CD14-positive monocyte (primary cell): ENCODE measurements at regions not wholly inside any gene's neighbourhood (a gene's known extent, or its start where the extent isn't known, plus 50 kb on each side); places are given as distances from the start of the nearest gene placed in this dataset.

Source experiments
- DNase-seq, 3 donors: peaks; one replicate each; pipeline ENCODE4 v3.0.0-alpha.2; 2011 to 2022
- H2AFZ ChIP-seq: 2 replicates; pipeline ENCODE4 v1.6.0; 2012; ENCODE audit warnings: mild to moderate bottlenecking, low read depth, low read length, inconsistent platforms; ENCODE audit not compliant: insufficient read depth, poor library complexity, severe bottlenecking
- H3K27ac ChIP-seq, 2 donors: 1 replicate in 1 of 2; 2 replicates in 1 of 2; pipeline ENCODE4 v1.5.1; 2012 to 2013; ENCODE audit warnings: low read length in 2 of 2, control low read depth in 1 of 2, inconsistent platforms in 1 of 2, low read depth in 1 of 2, mild to moderate bottlenecking in 1 of 2
- H3K27me3 ChIP-seq, 2 donors: one replicate each; pipeline versions ENCODE4 v1.6.0 to v1.6.1; 2011 to 2013; ENCODE audit warnings: low read length in 2 of 2; ENCODE audit not compliant: control insufficient read depth in 2 of 2, insufficient read depth in 2 of 2
- H3K36me3 ChIP-seq, 2 donors: replicated peaks in 1 of 2; 1 replicate in 1 of 2; 2 replicates in 1 of 2; pipeline versions ENCODE4 v1.5.1 to v1.6.1; 2012 to 2013; ENCODE audit warnings: low read length in 2 of 2, control low read depth in 1 of 2, inconsistent platforms in 1 of 2, mild to moderate bottlenecking in 1 of 2; ENCODE audit not compliant: insufficient read depth in 2 of 2, control insufficient read depth in 1 of 2
- H3K4me1 ChIP-seq, 2 donors: 1 replicate in 1 of 2; 2 replicates in 1 of 2; pipeline versions ENCODE4 v1.5.1 to v1.6.1; 2012 to 2013; ENCODE audit warnings: low read length in 2 of 2, control low read depth in 1 of 2, inconsistent platforms in 1 of 2, mild to moderate bottlenecking in 1 of 2, moderate library complexity in 1 of 2; ENCODE audit not compliant: insufficient read depth in 2 of 2, control insufficient read depth in 1 of 2
- H3K4me2 ChIP-seq: replicated peaks from 2 replicates; pipeline ENCODE3; 2012; ENCODE audit warnings: low read length, moderate library complexity, mild to moderate bottlenecking; ENCODE audit not compliant: poor library complexity, severe bottlenecking; ENCODE audit errors: extremely low read depth
- H3K4me3 ChIP-seq, 3 experiments: fragments of 200-600 bp in 1 of 3; sonication (generic) in 1 of 3; replicated peaks in 1 of 3; 1 replicate in 2 of 3; 2 replicates in 1 of 3; pipeline ENCODE4 v1.5.1; 2011 to 2013; ENCODE audit warnings: low read length in 3 of 3, mild to moderate bottlenecking in 3 of 3, control low read depth in 2 of 3, low read depth in 2 of 3, inconsistent platforms in 1 of 3, moderate library complexity in 1 of 3
- H3K79me2 ChIP-seq: 2 replicates; pipeline ENCODE4 v1.6.0; 2012; ENCODE audit warnings: mild to moderate bottlenecking, control low read depth, inconsistent platforms, low read length, moderate library complexity; ENCODE audit not compliant: insufficient read depth
- H3K9ac ChIP-seq: 2 replicates; pipeline ENCODE4 v1.6.0; 2017; ENCODE audit warnings: low read length, mild to moderate bottlenecking; ENCODE audit not compliant: insufficient read depth, poor library complexity, severe bottlenecking
- H3K9me3 ChIP-seq, 2 donors: replicated peaks in 1 of 2; 1 replicate in 1 of 2; 2 replicates in 1 of 2; pipeline versions ENCODE4 v1.5.1 to v1.6.1; 2012 to 2013; ENCODE audit warnings: low read length in 2 of 2, control low read depth in 1 of 2; ENCODE audit not compliant: control insufficient read depth in 1 of 2, insufficient read depth in 1 of 2
- H4K20me1 ChIP-seq: 2 replicates; pipeline ENCODE4 v1.6.0; 2012; ENCODE audit warnings: mild to moderate bottlenecking, low read length, control low read depth, moderate library complexity; ENCODE audit not compliant: insufficient read depth
- H3K27ac Mint-ChIP-seq, 7 donors: one replicate each; pipeline ENCODE4 v1.8.0; 2020; ENCODE audit warnings: mild to moderate bottlenecking in 7 of 7, mixed read lengths in 7 of 7, moderate library complexity in 6 of 7, inconsistent platforms in 2 of 7
- H3K27me3 Mint-ChIP-seq, 3 donors: one replicate each; pipeline ENCODE4 v1.8.0; 2021 to 2022; ENCODE audit warnings: low read depth in 3 of 3, mild to moderate bottlenecking in 3 of 3, mixed read lengths in 3 of 3, moderate library complexity in 3 of 3, inconsistent platforms in 1 of 3
- H3K36me3 Mint-ChIP-seq, 2 donors: one replicate each; pipeline ENCODE4 v1.8.0; 2020; ENCODE audit warnings: mixed read lengths in 2 of 2, inconsistent platforms in 1 of 2, mild to moderate bottlenecking in 1 of 2
- H3K4me1 Mint-ChIP-seq: one replicate; pipeline ENCODE4 v1.8.0; 2020; ENCODE audit warnings: mild to moderate bottlenecking, mixed read lengths
- H3K4me3 Mint-ChIP-seq, 2 donors: one replicate each; pipeline ENCODE4 v1.8.0; 2020; ENCODE audit warnings: mild to moderate bottlenecking in 2 of 2, mixed read lengths in 2 of 2, moderate library complexity in 1 of 2
- H3K9me3 Mint-ChIP-seq, 7 donors: one replicate each; pipeline ENCODE4 v1.8.0; 2020 to 2022; ENCODE audit warnings: mixed read lengths in 7 of 7, mild to moderate bottlenecking in 6 of 7, moderate library complexity in 6 of 7, inconsistent platforms in 2 of 7
- CTCF ChIP-seq: fragments of 200-600 bp; IDR thresholded peaks from one replicate; pipeline ENCODE4 v1.8.0; 2022; ENCODE audit warnings: antibody characterized with exemption, mild to moderate bottlenecking
- WGBS: methylation state at CpG from one replicate; pipeline ENCODE4 v1.1.5; 2013; ENCODE audit warnings: missing lambda C conversion rate; ENCODE audit not compliant: insufficient coverage; 5-methylcytosine and 5-hydroxymethylcytosine counted together
- intact Hi-C, 2 donors: fragments of 100-400 bp; cut with micrococcal nuclease; formaldehyde crosslinking; loops; one replicate each; pipeline versions ENCODE4 v1.15.0 to v1.15.1; 2023

- Histone ChIP-seq H3K79me2 (no peaks in the 10 kb centered on the region), H3K9me3 (no peaks in the 10 kb centered on the region), H3K27me3 (peaks cover 7 to 12% of the 10 kb centered on the region in 2 donors), H3K4me3 (no peak overlapping the region), H3K9ac (no peak overlapping the region), H4K20me1 (no peaks in the 10 kb centered on the region), H3K4me2 (no peak overlapping the region), H2AFZ (no peak overlapping the region), H3K27ac (no peak overlapping the region), H3K36me3 (no peaks in the 10 kb centered on the region), H3K4me1 (no peaks in the 10 kb centered on the region)
- Mint-ChIP-seq H3K27ac (no peak overlapping the region), H3K36me3 (no peaks in the 10 kb centered on the region), H3K4me3 (no peak overlapping the region), H3K4me1 (no peaks in the 10 kb centered on the region), H3K27me3 (peaks cover 4 to 25% (median 18%) of the 10 kb centered on the region in 3 donors), H3K9me3 (no peaks in the 10 kb centered on the region)
- intact Hi-C loops = no loop called here
- TF ChIP-seq CTCF = no peak
- no CpG with 5 or more reads among the region's 4 CpGs for WGBS
- DNase-seq = no peak
Measured at GRCh38 chr7:26071622-26072456, 80.2 kb upstream of the NFE2L3 start.

GRCh38 chr7:26073041-26073440 lies 79.0 kb upstream of the NFE2L3 start:
- Histone ChIP-seq H3K4me3 (no peak overlapping the region), H3K79me2 (no peaks in the 10 kb centered on the region), H3K4me2 (no peak overlapping the region), H3K9ac (no peak overlapping the region), H3K27ac (no peak overlapping the region), H4K20me1 (no peaks in the 10 kb centered on the region), H3K36me3 (no peaks in the 10 kb centered on the region), H3K4me1 (no peaks in the 10 kb centered on the region), H3K9me3 (no peaks in the 10 kb centered on the region), H3K27me3 (peaks cover 9 to 12% of the 10 kb centered on the region in 2 donors), H2AFZ (no peak overlapping the region)
- Mint-ChIP-seq H3K4me1 (no peaks in the 10 kb centered on the region), H3K4me3 (no peak overlapping the region), H3K36me3 (no peaks in the 10 kb centered on the region), H3K27ac (no peak overlapping the region), H3K27me3 (peaks cover 8 to 21% (median 17%) of the 10 kb centered on the region in 3 donors), H3K9me3 (no peaks in the 10 kb centered on the region)
- 87% methylated on average over 4 of the region's 4 CpGs for whole genome bisulfite sequencing
- DNase-seq = no peak
- no peak for TF ChIP-seq CTCF
- intact Hi-C loops = no loop called here
